Caco-2 (cell line): ENCODE measurements at regions not wholly inside any gene's neighbourhood (a gene's known extent, or its start where the extent isn't known, plus 50 kb on each side); places are given as distances from the start of the nearest gene placed in this dataset.
"Not testable (repeated sequence)": the region's sequence is repeated elsewhere in the genome, so short reads cannot be mapped to it uniquely, and the experiment has no call there.

Experiments used
- BruUV-seq: library from RNA; stranded (reverse); fragments of 400-500 nt; replicated peaks from 2 replicates; lab custom pipeline; 2021; lab: Mats Ljungman, UMichigan
- CTCF ChIA-PET: fragments of 300-600 bp; sonication (Branson Sonifier 250); formaldehyde crosslinking; loops from one replicate; lab custom pipeline; 2022; ENCODE audit warnings: antibody characterized with exemption; lab: Charles Lee
- POLR2A ChIA-PET: fragments of 300-600 bp; sonication (Branson Sonifier 250); formaldehyde crosslinking; loops from one replicate; lab custom pipeline; 2022; ENCODE audit warnings: antibody characterized with exemption; lab: Charles Lee
- DNase-seq, 2 experiments: peaks; one replicate each; pipeline versions ENCODE4 v3.0.0 to v3.0.0-alpha.2; 2020 to 2022
- H3K27me3 ChIP-seq: replicated peaks from 2 replicates; pipeline ENCODE4 v1.6.0; 2011; ENCODE audit warnings: low read length; ENCODE audit not compliant: control insufficient read depth, insufficient read depth
- H3K36me3 ChIP-seq: 2 replicates; pipeline ENCODE4 v1.5.1; 2011; ENCODE audit warnings: low read length; ENCODE audit not compliant: control insufficient read depth, insufficient read depth
- H3K4me1 ChIP-seq: fragments of 250-450 bp; sonication (Bioruptor Pico); 2 replicates; pipeline ENCODE4 v1.5.1; 2020; ENCODE audit warnings: mild to moderate bottlenecking
- H3K4me3 ChIP-seq: 2 replicates; pipeline ENCODE4 v1.5.1; 2011; ENCODE audit warnings: low read depth, mild to moderate bottlenecking, control low read depth, low read length
- H3K9me3 ChIP-seq: fragments of 250-450 bp; sonication (Bioruptor Pico); 2 replicates; pipeline ENCODE4 v1.5.1; 2020; ENCODE audit warnings: mild to moderate bottlenecking, moderate library complexity
- H3K27ac Mint-ChIP-seq: one replicate; pipeline ENCODE4 v1.8.0; 2022; ENCODE audit warnings: mixed read lengths; ENCODE audit not compliant: unreplicated experiment
- H3K27me3 Mint-ChIP-seq: one replicate; pipeline ENCODE4 v1.8.0; 2022; ENCODE audit warnings: mixed read lengths; ENCODE audit not compliant: insufficient read depth, unreplicated experiment
- H3K36me3 Mint-ChIP-seq: one replicate; pipeline ENCODE4 v1.8.0; 2022; ENCODE audit warnings: mild to moderate bottlenecking, mixed read lengths; ENCODE audit not compliant: insufficient read depth, unreplicated experiment
- H3K4me1 Mint-ChIP-seq: one replicate; pipeline ENCODE4 v1.8.0; 2022; ENCODE audit warnings: low read depth, mixed read lengths; ENCODE audit not compliant: unreplicated experiment
- H3K4me3 Mint-ChIP-seq: one replicate; pipeline ENCODE4 v1.8.0; 2022; ENCODE audit warnings: mild to moderate bottlenecking, moderate library complexity, mixed read lengths; ENCODE audit not compliant: unreplicated experiment
- H3K9me3 Mint-ChIP-seq: one replicate; pipeline ENCODE4 v1.8.0; 2022; ENCODE audit warnings: mixed read lengths; ENCODE audit not compliant: unreplicated experiment
- CTCF ChIP-seq, 2 experiments: fragments of 200-600 bp in 1 of 2; IDR thresholded peaks; 1 replicate in 1 of 2; 2 replicates in 1 of 2; pipeline versions ENCODE4 v1.5.1 to v1.8.0; 2011 to 2022; ENCODE audit warnings: antibody characterized with exemption in 1 of 2, control low read depth in 1 of 2, inconsistent platforms in 1 of 2, low read depth in 1 of 2, low read length in 1 of 2, mild to moderate bottlenecking in 1 of 2, moderate library complexity in 1 of 2; ENCODE audit not compliant: insufficient read depth in 1 of 2, severe bottlenecking in 1 of 2, unreplicated experiment in 1 of 2
- intact Hi-C: fragments of 100-400 bp; cut with micrococcal nuclease; formaldehyde crosslinking; loops from one replicate; pipeline ENCODE4 v1.10.0; 2022; ENCODE audit not compliant: unreplicated experiment

- Mint-ChIP-seq H3K36me3 (no peaks in the 10 kb centered on the region), H3K27me3 (peaks cover 4% of the 10 kb centered on the region), H3K4me3 (no peak overlapping the region), H3K9me3 (no peaks in the 10 kb centered on the region), H3K4me1 (no peaks in the 10 kb centered on the region), H3K27ac (no peak overlapping the region)
- ChIA-PET CTCF (no interaction called here), POLR2A (no interaction called here)
- H3K4me1 ChIP-seq: no peaks in the 10 kb centered on the region
- BruUV-seq: no TSS peak
- DNase-seq: no peak
- intact Hi-C loops: no loop called here
- no peak overlapping the region for H3K4me3 ChIP-seq
- no peak for TF ChIP-seq CTCF (IDR thresholded peaks at IDR 0.05; ENCODE audit: insufficient read depth in 1 of 2, low read depth in 1 of 2, low read length in 1 of 2, severe bottlenecking in 1 of 2, unreplicated experiment in 1 of 2)
- no peaks in the 10 kb centered on the region for H3K9me3 ChIP-seq
- no peaks in the 10 kb centered on the region for H3K27me3 ChIP-seq
- H3K36me3 ChIP-seq: no peaks in the 10 kb centered on the region
These were observed 161.1 kb upstream of the FBXO33 start for GRCh38 chr14:39593377-39593776.

GRCh38 chr14:39592116-39592789 is 160.0 kb upstream of the FBXO33 start:
- H3K27me3 ChIP-seq: no peaks in the 10 kb centered on the region
- no peak for DNase-seq
- no peaks in the 10 kb centered on the region for H3K9me3 ChIP-seq
- H3K27me3 Mint-ChIP-seq: peaks cover 4% of the 10 kb centered on the region
- H3K4me3 ChIP-seq: no peak overlapping the region
- intact Hi-C loops: no loop called here
- H3K4me1 Mint-ChIP-seq: no peaks in the 10 kb centered on the region
- H3K36me3 Mint-ChIP-seq: no peaks in the 10 kb centered on the region
- ChIA-PET POLR2A (no interaction called here), CTCF (no interaction called here)
- H3K27ac Mint-ChIP-seq: no peak overlapping the region
- no peaks in the 10 kb centered on the region for H3K36me3 ChIP-seq
- TF ChIP-seq CTCF (IDR thresholded peaks at IDR 0.05; ENCODE audit: insufficient read depth in 1 of 2, low read depth in 1 of 2, low read length in 1 of 2, severe bottlenecking in 1 of 2, unreplicated experiment in 1 of 2): no peak
- H3K4me3 Mint-ChIP-seq: no peak overlapping the region
- no peaks in the 10 kb centered on the region for H3K4me1 ChIP-seq
- H3K9me3 Mint-ChIP-seq: no peaks in the 10 kb centered on the region
- no TSS peak for BruUV-seq

- H3K4me3 Mint-ChIP-seq, H3K4me1 Mint-ChIP-seq, CTCF ChIA-PET, H3K36me3 ChIP-seq, H3K27ac Mint-ChIP-seq, H3K9me3 Mint-ChIP-seq, BruUV-seq, H3K27me3 ChIP-seq, intact Hi-C loops, H3K9me3 ChIP-seq, H3K36me3 Mint-ChIP-seq, H3K4me1 ChIP-seq, DNase-seq, H3K4me3 ChIP-seq, POLR2A ChIA-PET, H3K27me3 Mint-ChIP-seq: not testable (repeated sequence)
These were observed 157.6 kb upstream of the FBXO33 start for GRCh38 chr14:39589882-39590281.
